Brain microvascular endothelial cell (primary cell): ENCODE measurements at regions not wholly inside any gene's neighbourhood (a gene's known extent, or its start where the extent isn't known, plus 50 kb on each side); places are given as distances from the start of the nearest gene placed in this dataset.

Experiments used
- DNase-seq: peaks from one replicate; pipeline ENCODE4 v3.0.0-alpha.2; 2020
- H3K27ac ChIP-seq: fragments of 250-450 bp; sonication (Bioruptor Pico); 2 replicates; pipeline ENCODE4 v1.5.1; 2020; ENCODE audit warnings: mild to moderate bottlenecking, moderate library complexity
- H3K27me3 ChIP-seq: fragments of 250-450 bp; sonication (Bioruptor Pico); replicated peaks from 2 replicates; pipeline ENCODE4 v1.5.1; 2020; ENCODE audit warnings: mild to moderate bottlenecking
- H3K36me3 ChIP-seq: fragments of 250-450 bp; sonication (Bioruptor Pico); replicated peaks from 2 replicates; pipeline ENCODE4 v1.5.1; 2020; ENCODE audit warnings: mild to moderate bottlenecking
- H3K4me3 ChIP-seq: 2 replicates; pipeline ENCODE4 v1.5.1; 2011; ENCODE audit warnings: low read depth, mild to moderate bottlenecking, control low read depth, low read length, moderate library complexity
- CTCF ChIP-seq: IDR thresholded peaks from 2 replicates; pipeline ENCODE4 v1.5.1; 2011; ENCODE audit warnings: low read depth, mild to moderate bottlenecking, moderate library complexity, low read length, control low read depth, inconsistent platforms; ENCODE audit errors: missing control alignments
- in situ Hi-C: cut with HindIII; loops from 2 replicates; pipeline ENCODE4 v1.10.0; 2017; ENCODE audit warnings: low sequenced_read_pairs, low pct_ligation_motif_present

- no peak overlapping the region for H3K4me3 ChIP-seq
- TF ChIP-seq CTCF, result no peak
- in situ Hi-C loops, result no loop called here
- no peaks in the 10 kb centered on the region for H3K36me3 ChIP-seq
- DNase-seq, result no peak
- no peak overlapping the region for H3K27ac ChIP-seq
- no peaks in the 10 kb centered on the region for H3K27me3 ChIP-seq
Observed at GRCh38 chr13:65057986-65058385, 2172.2 kb downstream of the PCDH9 start.

GRCh38 chr13:65054277-65054676 is 2175.9 kb downstream of the PCDH9 start:
- Histone ChIP-seq H3K27ac (no peak overlapping the region), H3K4me3 (no peak overlapping the region), H3K27me3 (no peaks in the 10 kb centered on the region), H3K36me3 (no peaks in the 10 kb centered on the region)
- in situ Hi-C loops, result no loop called here
- no peak for DNase-seq
- TF ChIP-seq CTCF, result no peak

- in situ Hi-C loops, result no loop called here
Observed at GRCh38 chr13:65036999-65037398, 2193.1 kb downstream of the PCDH9 start.

GRCh38 chr13:65035302-65035701 is 2194.8 kb downstream of the PCDH9 start:
- no peak for TF ChIP-seq CTCF
- DNase-seq, result no peak
- Histone ChIP-seq H3K4me3 (no peak overlapping the region), H3K27me3 (no peaks in the 10 kb centered on the region), H3K36me3 (no peaks in the 10 kb centered on the region), H3K27ac (no peak overlapping the region)
- in situ Hi-C loops, result no loop called here

More at GRCh38 chr13:65036999-65037398, 2193.1 kb downstream of the PCDH9 start:
- Histone ChIP-seq H3K4me3 (no peak overlapping the region), H3K36me3 (no peaks in the 10 kb centered on the region), H3K27me3 (no peaks in the 10 kb centered on the region), H3K27ac (no peak overlapping the region)
- DNase-seq, result no peak
- no peak for TF ChIP-seq CTCF

- Histone ChIP-seq H3K27ac (no peak overlapping the region), H3K36me3 (no peaks in the 10 kb centered on the region), H3K4me3 (no peak overlapping the region), H3K27me3 (no peaks in the 10 kb centered on the region)
- no peak for TF ChIP-seq CTCF
- no peak for DNase-seq
- in situ Hi-C loops, result no loop called here
Observed at GRCh38 chr13:65034266-65034665, 2195.9 kb downstream of the PCDH9 start.

- TF ChIP-seq CTCF, result no peak
- no peak overlapping the region for H3K4me3 ChIP-seq
- no peaks in the 10 kb centered on the region for H3K36me3 ChIP-seq
- DNase-seq, result no peak
- no peaks in the 10 kb centered on the region for H3K27me3 ChIP-seq
- in situ Hi-C loops, result no loop called here
- H3K27ac ChIP-seq, result no peak overlapping the region
Observed at GRCh38 chr13:65032825-65033224, 2197.3 kb downstream of the PCDH9 start.
